Testis (tissue), 2 donors: ENCODE measurements at regions not wholly inside any gene's neighbourhood (a gene's known extent, or its start where the extent isn't known, plus 50 kb on each side); places are given as distances from the start of the nearest gene placed in this dataset.

Experiments
- DNase-seq: peaks from one replicate; pipeline ENCODE4 v3.0.0-alpha.2; 2019
- H3K27ac ChIP-seq, 2 donors: fragments of 200-600 bp; sonication (generic); one replicate each; pipeline ENCODE4 v1.5.1; 2019
- H3K27me3 ChIP-seq: fragments of 200-600 bp; sonication (generic); one replicate; pipeline ENCODE4 v1.5.1; 2019
- H3K36me3 ChIP-seq: fragments of 200-600 bp; sonication (generic); one replicate; pipeline ENCODE4 v1.5.1; 2017; ENCODE audit warnings: low read depth; ENCODE audit errors: missing control alignments
- H3K4me1 ChIP-seq: fragments of 200-600 bp; sonication (generic); one replicate; pipeline ENCODE4 v1.5.1; 2019
- H3K4me3 ChIP-seq, 2 donors: fragments of 200-600 bp; sonication (generic); one replicate each; pipeline ENCODE4 v1.5.1; 2017 to 2019
- H3K9me3 ChIP-seq: fragments of 200-600 bp; sonication (generic); one replicate; pipeline ENCODE4 v1.5.1; 2017
- POLR2A ChIP-seq: fragments of 450-650 bp; IDR thresholded peaks from one replicate; pipeline ENCODE4 v1.6.1; 2017; ENCODE audit warnings: antibody characterized with exemption, mild to moderate bottlenecking, moderate library complexity
- WGBS, 2 donors: methylation state at CpG; one replicate each; pipeline ENCODE4 v1.1.5; 2018; 5-methylcytosine and 5-hydroxymethylcytosine counted together
- intact Hi-C: fragments of 100-400 bp; cut with DNase I; formaldehyde crosslinking; loops from one replicate; pipeline ENCODE4 v1.15.1; 2023; ENCODE audit warnings: low total_unique reads
- TF ChIP-seq, protein P1 (sequence below), 3 experiments: fragments of 450-650 bp in 2 of 3; fragments of 200-600 bp in 1 of 3; sonication (generic) in 1 of 3; IDR thresholded peaks; one replicate each; pipeline ENCODE4 v1.5.1; 2016 to 2019; ENCODE audit warnings: antibody characterized with exemption in 3 of 3, mild to moderate bottlenecking in 2 of 3, moderate library complexity in 1 of 3

- intact Hi-C loops: no loop called here
- Histone ChIP-seq H3K36me3 (no peaks in the 10 kb centered on the region), H3K9me3 (no peaks in the 10 kb centered on the region), H3K4me1 (no peaks in the 10 kb centered on the region), H3K27me3 (no peaks in the 10 kb centered on the region), H3K27ac (no peak overlapping the region), H3K4me3 (no peak overlapping the region)
- TF ChIP-seq POLR2A: no peak
- TF ChIP-seq, protein P1, sequence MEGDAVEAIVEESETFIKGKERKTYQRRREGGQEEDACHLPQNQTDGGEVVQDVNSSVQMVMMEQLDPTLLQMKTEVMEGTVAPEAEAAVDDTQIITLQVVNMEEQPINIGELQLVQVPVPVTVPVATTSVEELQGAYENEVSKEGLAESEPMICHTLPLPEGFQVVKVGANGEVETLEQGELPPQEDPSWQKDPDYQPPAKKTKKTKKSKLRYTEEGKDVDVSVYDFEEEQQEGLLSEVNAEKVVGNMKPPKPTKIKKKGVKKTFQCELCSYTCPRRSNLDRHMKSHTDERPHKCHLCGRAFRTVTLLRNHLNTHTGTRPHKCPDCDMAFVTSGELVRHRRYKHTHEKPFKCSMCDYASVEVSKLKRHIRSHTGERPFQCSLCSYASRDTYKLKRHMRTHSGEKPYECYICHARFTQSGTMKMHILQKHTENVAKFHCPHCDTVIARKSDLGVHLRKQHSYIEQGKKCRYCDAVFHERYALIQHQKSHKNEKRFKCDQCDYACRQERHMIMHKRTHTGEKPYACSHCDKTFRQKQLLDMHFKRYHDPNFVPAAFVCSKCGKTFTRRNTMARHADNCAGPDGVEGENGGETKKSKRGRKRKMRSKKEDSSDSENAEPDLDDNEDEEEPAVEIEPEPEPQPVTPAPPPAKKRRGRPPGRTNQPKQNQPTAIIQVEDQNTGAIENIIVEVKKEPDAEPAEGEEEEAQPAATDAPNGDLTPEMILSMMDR (IDR thresholded peaks at IDR 0.05): no peak
- no peak for DNase-seq
Observed at GRCh38 chr5:104987074-104987473, 1424.5 kb upstream of the NUDT12 start.

DNA sequence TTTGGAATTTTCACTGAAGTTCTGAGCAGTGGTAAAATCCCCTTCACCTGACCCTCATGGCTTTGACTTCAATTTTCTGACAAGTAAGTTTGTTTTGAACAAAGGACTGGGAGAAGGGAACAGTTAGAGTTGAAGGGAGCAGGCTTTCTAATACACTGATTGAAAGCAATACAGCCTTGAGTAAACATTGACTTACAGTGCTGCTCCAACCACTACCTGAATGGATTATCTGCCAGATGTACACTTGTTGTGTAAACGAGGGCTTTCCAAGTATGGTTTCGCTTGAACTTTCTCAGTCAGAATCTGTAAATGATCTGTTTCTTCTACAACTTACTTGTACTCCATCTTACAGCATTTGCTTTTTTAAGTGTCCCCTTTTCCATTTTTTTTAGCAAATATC, 1414.9 kb upstream of the NUDT12 start:
- no peak for TF ChIP-seq POLR2A
- TF ChIP-seq, protein P1 (IDR thresholded peaks at IDR 0.05): no peak
- intact Hi-C loops: no loop called here
- Histone ChIP-seq H3K27ac (no peak overlapping the region), H3K4me3 (no peak overlapping the region), H3K9me3 (no peaks in the 10 kb centered on the region), H3K27me3 (no peaks in the 10 kb centered on the region), H3K4me1 (no peaks in the 10 kb centered on the region), H3K36me3 (no peaks in the 10 kb centered on the region)
- DNase-seq: no peak
- WGBS, 2 donors: 81 to 85% methylated on average over 2 of the region's 2 CpGs

- H3K27ac ChIP-seq: no peak overlapping the region
- H3K4me1 ChIP-seq: no peaks in the 10 kb centered on the region
- no peak overlapping the region for H3K4me3 ChIP-seq
- DNase-seq: no peak
- no peaks in the 10 kb centered on the region for H3K27me3 ChIP-seq
- 93 to 94% methylated on average over 4 of the region's 4 CpGs for WGBS, 2 donors
- no peaks in the 10 kb centered on the region for H3K9me3 ChIP-seq
- H3K36me3 ChIP-seq: no peaks in the 10 kb centered on the region
- TF ChIP-seq, protein P1 (IDR thresholded peaks at IDR 0.05): no peak
- TF ChIP-seq POLR2A: no peak
- intact Hi-C loops: no loop called here
Observed at GRCh38 chr5:104967806-104968410, 1405.3 kb upstream of the NUDT12 start.

DNA sequence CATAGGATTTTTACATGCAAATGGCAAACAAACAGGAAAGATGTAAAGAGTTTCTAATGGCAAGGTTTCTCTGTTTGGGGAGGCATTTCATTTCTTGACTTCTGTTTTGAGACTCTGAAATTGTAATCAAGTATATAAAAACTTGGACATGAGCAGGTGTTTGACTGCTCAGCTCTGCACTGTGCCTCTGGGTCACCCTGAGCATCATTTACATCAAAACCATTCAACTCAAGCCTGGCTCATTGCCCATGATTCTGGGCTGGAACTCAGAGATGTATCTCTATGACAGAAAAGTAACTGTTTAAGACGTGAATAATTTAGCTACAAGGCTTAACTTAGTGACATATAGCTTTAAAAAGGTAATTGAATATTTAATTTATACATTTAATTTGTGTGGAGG, 1402.4 kb upstream of the NUDT12 start:
- 50 to 54% methylated on average over 1 of the region's 1 CpG for WGBS, 2 donors
- no peak for DNase-seq
- Histone ChIP-seq H3K27me3 (no peaks in the 10 kb centered on the region), H3K4me3 (no peak overlapping the region), H3K4me1 (no peaks in the 10 kb centered on the region), H3K27ac (no peak overlapping the region), H3K36me3 (no peaks in the 10 kb centered on the region), H3K9me3 (no peaks in the 10 kb centered on the region)
- intact Hi-C loops: no loop called here
- TF ChIP-seq POLR2A: no peak
- TF ChIP-seq, protein P1 (IDR thresholded peaks at IDR 0.05): no peak

DNA sequence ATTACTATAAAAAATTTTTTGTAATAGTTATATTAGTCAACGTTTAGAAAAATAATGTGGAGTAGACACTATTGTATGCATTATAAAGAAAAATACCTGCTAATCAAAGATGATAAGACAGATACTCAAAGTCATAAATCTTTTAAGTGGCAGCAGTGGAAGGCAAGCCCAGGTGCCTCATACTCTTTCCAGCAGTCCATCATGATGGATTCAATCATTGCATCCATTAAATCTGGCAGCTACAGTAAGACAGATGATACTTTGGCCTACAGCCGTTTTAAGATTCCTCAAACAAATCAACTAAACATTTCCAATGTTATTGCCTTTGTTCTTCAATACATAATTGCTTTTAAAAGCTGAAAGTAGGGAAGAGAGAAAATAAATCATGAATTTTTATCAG, 1392.9 kb upstream of the NUDT12 start:
- no peak overlapping the region for H3K27ac ChIP-seq
- no peaks in the 10 kb centered on the region for H3K4me1 ChIP-seq
- no peak for DNase-seq
- no peaks in the 10 kb centered on the region for H3K36me3 ChIP-seq
- intact Hi-C loops: no loop called here
- no peak overlapping the region for H3K4me3 ChIP-seq
- TF ChIP-seq, protein P1 (IDR thresholded peaks at IDR 0.05): no peak
- no peak for TF ChIP-seq POLR2A
- WGBS, 2 donors: 63 to 68% methylated on average over 2 of the region's 2 CpGs
- no peaks in the 10 kb centered on the region for H3K27me3 ChIP-seq
- H3K9me3 ChIP-seq: no peaks in the 10 kb centered on the region
